ENCODE measurements at regions not wholly inside any gene's neighbourhood (a gene's known extent, or its start where the extent isn't known, plus 50 kb on each side); places are given as distances from the start of the nearest gene placed in this dataset.

- Histone ChIP-seq H3K36me3 (no peaks in the 10 kb centered on the region), H3K4me3 (no peak overlapping the region), H3K4me1 (no peaks in the 10 kb centered on the region), H3K27me3 (no peaks in the 10 kb centered on the region), H3K9me3 (no peaks in the 10 kb centered on the region), H3K27ac (no peak overlapping the region)
- intact Hi-C loops (cut with DNase I): no loop called here
- TF ChIP-seq, protein P1, sequence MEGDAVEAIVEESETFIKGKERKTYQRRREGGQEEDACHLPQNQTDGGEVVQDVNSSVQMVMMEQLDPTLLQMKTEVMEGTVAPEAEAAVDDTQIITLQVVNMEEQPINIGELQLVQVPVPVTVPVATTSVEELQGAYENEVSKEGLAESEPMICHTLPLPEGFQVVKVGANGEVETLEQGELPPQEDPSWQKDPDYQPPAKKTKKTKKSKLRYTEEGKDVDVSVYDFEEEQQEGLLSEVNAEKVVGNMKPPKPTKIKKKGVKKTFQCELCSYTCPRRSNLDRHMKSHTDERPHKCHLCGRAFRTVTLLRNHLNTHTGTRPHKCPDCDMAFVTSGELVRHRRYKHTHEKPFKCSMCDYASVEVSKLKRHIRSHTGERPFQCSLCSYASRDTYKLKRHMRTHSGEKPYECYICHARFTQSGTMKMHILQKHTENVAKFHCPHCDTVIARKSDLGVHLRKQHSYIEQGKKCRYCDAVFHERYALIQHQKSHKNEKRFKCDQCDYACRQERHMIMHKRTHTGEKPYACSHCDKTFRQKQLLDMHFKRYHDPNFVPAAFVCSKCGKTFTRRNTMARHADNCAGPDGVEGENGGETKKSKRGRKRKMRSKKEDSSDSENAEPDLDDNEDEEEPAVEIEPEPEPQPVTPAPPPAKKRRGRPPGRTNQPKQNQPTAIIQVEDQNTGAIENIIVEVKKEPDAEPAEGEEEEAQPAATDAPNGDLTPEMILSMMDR (IDR thresholded peaks at IDR 0.05): no peak
- DNase-seq (peak in 2 of 4 donors; percentile 39 to 66), ATAC-seq (no peak)
Observed at GRCh38 chr2:173708806-173709205, 256.4 kb downstream of the SP3 start.

- no peak for DNase-seq
Observed at GRCh38 chr2:173711816-173712215, 253.4 kb downstream of the SP3 start.

DNA sequence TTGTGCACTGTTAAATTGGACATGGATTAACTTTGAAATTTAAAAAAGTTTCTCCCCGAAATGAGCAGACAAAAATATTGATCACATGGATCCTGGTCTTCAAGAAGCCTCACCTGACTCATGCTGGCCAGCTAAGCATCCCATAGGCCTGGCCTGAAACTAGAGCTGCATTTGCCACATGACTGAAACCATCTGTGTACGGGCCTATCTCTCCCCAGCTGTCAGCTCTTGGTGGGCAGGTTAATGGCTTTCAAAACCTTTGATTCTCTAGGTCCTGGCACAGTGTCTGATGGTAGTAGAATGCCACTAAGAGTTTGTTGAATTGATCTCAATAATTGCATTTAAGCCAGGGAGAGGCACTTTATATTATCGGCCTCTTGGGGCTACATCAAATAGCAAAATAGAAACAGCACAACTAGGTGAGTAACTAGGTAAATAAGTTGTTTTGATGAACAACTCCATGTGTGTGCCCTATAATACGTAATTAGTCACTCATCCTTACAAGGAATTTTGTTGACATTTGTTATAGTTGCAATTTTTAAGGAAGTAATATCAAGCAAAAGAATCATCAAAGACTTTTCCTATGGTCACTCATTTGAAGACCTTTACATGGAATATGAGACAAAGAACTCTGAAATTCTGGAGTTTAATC, 251.1 kb downstream of the SP3 start:
- no peaks in the 10 kb centered on the region for H3K9me3 ChIP-seq
- TF ChIP-seq, protein P1 (IDR thresholded peaks at IDR 0.05): no peak
- H3K4me1 ChIP-seq: no peaks in the 10 kb centered on the region
- ATAC-seq (no peak), DNase-seq (no peak)
- no peak overlapping the region for H3K27ac ChIP-seq
- H3K36me3 ChIP-seq: no peaks in the 10 kb centered on the region
- intact Hi-C loops (cut with DNase I): no loop called here
- H3K27me3 ChIP-seq: no peaks in the 10 kb centered on the region
- no peak overlapping the region for H3K4me3 ChIP-seq

More at GRCh38 chr2:173711816-173712215, 253.4 kb downstream of the SP3 start:
- Histone ChIP-seq H3K4me1 (no peaks in the 10 kb centered on the region), H3K27me3 (no peaks in the 10 kb centered on the region), H3K9me3 (no peaks in the 10 kb centered on the region), H3K4me3 (no peak overlapping the region), H3K36me3 (no peaks in the 10 kb centered on the region), H3K27ac (no peak overlapping the region)
- intact Hi-C loops (cut with DNase I): no loop called here
- no peak for ATAC-seq
- TF ChIP-seq, protein P1 (IDR thresholded peaks at IDR 0.05): no peak

DNA sequence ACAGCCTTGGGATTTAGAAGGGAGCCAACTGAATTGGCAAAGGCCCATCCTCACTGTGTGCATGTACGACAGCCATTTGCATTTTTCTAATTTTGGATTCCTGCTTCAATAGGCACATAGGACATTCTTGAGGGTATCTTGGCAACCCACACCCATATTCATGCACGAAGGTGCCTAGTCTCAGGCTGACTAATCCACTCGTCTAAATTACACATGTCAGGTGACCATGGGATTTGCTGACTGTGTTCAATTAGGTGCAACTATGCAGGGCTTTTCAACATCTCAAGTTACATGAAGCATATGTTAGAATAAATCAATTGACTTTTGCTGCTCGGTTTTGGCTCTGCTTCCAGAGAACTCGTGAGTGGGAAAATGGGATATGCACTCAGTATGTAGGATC, 249.7 kb downstream of the SP3 start:
- no peaks in the 10 kb centered on the region for H3K36me3 ChIP-seq
- no peaks in the 10 kb centered on the region for H3K27me3 ChIP-seq
- ATAC-seq: no peak
- no peak overlapping the region for H3K4me3 ChIP-seq
- intact Hi-C loops (cut with DNase I): no loop called here
- H3K9me3 ChIP-seq: no peaks in the 10 kb centered on the region
- DNase-seq: no peak
- no peak overlapping the region for H3K27ac ChIP-seq
- no peaks in the 10 kb centered on the region for H3K4me1 ChIP-seq
- TF ChIP-seq, protein P1 (IDR thresholded peaks at IDR 0.05): no peak

GRCh38 chr2:173716458-173717052, 248.6 kb downstream of the SP3 start:
- no peaks in the 10 kb centered on the region for H3K36me3 ChIP-seq
- intact Hi-C loops (cut with DNase I): no loop called here
- no peak overlapping the region for H3K4me3 ChIP-seq
- H3K27ac ChIP-seq: no peak overlapping the region
- TF ChIP-seq, protein P1 (IDR thresholded peaks at IDR 0.05): no peak
- no peak for DNase-seq
- no peaks in the 10 kb centered on the region for H3K27me3 ChIP-seq
- no peak for ATAC-seq
- H3K9me3 ChIP-seq: no peaks in the 10 kb centered on the region
- H3K4me1 ChIP-seq: no peaks in the 10 kb centered on the region

All from left lung (tissue), 4 donors.